Right lobe of liver (tissue), 6 donors: ENCODE measurements at regions not wholly inside any gene's neighbourhood (a gene's known extent, or its start where the extent isn't known, plus 50 kb on each side); places are given as distances from the start of the nearest gene placed in this dataset.

ENCODE experiments used
- ATAC-seq, 4 donors: fragments of 200-7000 bp; cut with Tn5 transposase; one replicate each; pipeline ENCODE4 v1.9.1; 2020; ENCODE audit warnings: mild to moderate bottlenecking in 4 of 4, moderate library complexity in 4 of 4
- DNase-seq, 3 donors: peaks; one replicate each; pipeline ENCODE4 v3.0.0-alpha.2; 2020
- H3K27ac ChIP-seq, 3 donors: fragments of 200-600 bp; one replicate each; pipeline ENCODE4 v1.8.0; 2022
- H3K27me3 ChIP-seq, 2 donors: fragments of 200-600 bp; one replicate each; pipeline ENCODE4 v1.8.0; 2022
- H3K36me3 ChIP-seq, 4 donors: fragments of 200-600 bp; sonication (generic) in 1 of 4; one replicate each; pipeline versions ENCODE4 v1.5.1 to v1.8.0; 2017 to 2022; ENCODE audit warnings: control low read depth in 1 of 4
- H3K4me1 ChIP-seq, 4 donors: fragments of 200-600 bp; sonication (generic) in 1 of 4; one replicate each; pipeline versions ENCODE4 v1.5.1 to v1.8.0; 2017 to 2022; ENCODE audit warnings: control low read depth in 1 of 4
- H3K4me3 ChIP-seq, 3 donors: fragments of 200-600 bp; one replicate each; pipeline ENCODE4 v1.8.0; 2022
- H3K9me3 ChIP-seq, 4 donors: fragments of 200-600 bp; sonication (generic) in 1 of 4; one replicate each; pipeline versions ENCODE4 v1.5.1 to v1.8.0; 2017 to 2022; ENCODE audit warnings: control low read depth in 1 of 4
- CTCF ChIP-seq, 4 donors: fragments of 200-600 bp in 3 of 4; fragments of 450-650 bp in 1 of 4; IDR thresholded peaks; one replicate each; pipeline versions ENCODE4 v1.5.1 to v1.8.0; 2016 to 2022; ENCODE audit warnings: antibody characterized with exemption in 4 of 4, mild to moderate bottlenecking in 2 of 4
- POLR2A ChIP-seq: fragments of 450-650 bp; IDR thresholded peaks from one replicate; pipeline ENCODE4 v1.6.1; 2017; ENCODE audit warnings: antibody characterized with exemption, mild to moderate bottlenecking
- WGBS: methylation state at CpG from one replicate; pipeline ENCODE4 v1.1.6; 2018; ENCODE audit warnings: low coverage, low lambda C conversion rate; ENCODE audit not compliant: insufficient coverage; ENCODE audit errors: missing lambda C conversion rate; 5-methylcytosine and 5-hydroxymethylcytosine counted together
- intact Hi-C, 2 donors: fragments of 100-400 bp; cut with DNase I; formaldehyde crosslinking; loops; one replicate each; pipeline versions ENCODE4 v1.11.2 to v1.14.1; 2022
- donor health status: DM: no; HTN: yes; CAD: no.
- donor health status: DM: no; HTN: no; CAD: no.
- donor health status: DM: no; HTN: no; CAD: no.
- donor health status: DM: no; HTN: yes; CAD: no.
- donor health status: DM: no; HTN: yes; CAD: no.

GRCh38 chr1:17886838-17887441 lies 131.8 kb downstream of the ACTL8 start:
- WGBS, result 32% methylated on average over 4 of the region's 6 CpGs
- H3K27me3 ChIP-seq, result no peaks in the 10 kb centered on the region
- no peaks in the 10 kb centered on the region for H3K36me3 ChIP-seq
- intact Hi-C loops, result no loop called here
- H3K4me3 ChIP-seq, result no peak overlapping the region
- H3K4me1 ChIP-seq, result no peaks in the 10 kb centered on the region
- no peak for DNase-seq
- no peaks in the 10 kb centered on the region for H3K9me3 ChIP-seq
- no peak overlapping the region for H3K27ac ChIP-seq
- TF ChIP-seq POLR2A (no peak), CTCF (IDR thresholded peaks at IDR 0.05) (no peak)
- ATAC-seq, result no peak

- TF ChIP-seq POLR2A (no peak), CTCF (IDR thresholded peaks at IDR 0.05) (no peak)
- H3K4me3 ChIP-seq, result no peak overlapping the region
- no peaks in the 10 kb centered on the region for H3K36me3 ChIP-seq
- no peaks in the 10 kb centered on the region for H3K27me3 ChIP-seq
- no peaks in the 10 kb centered on the region for H3K4me1 ChIP-seq
- 44% methylated on average over 4 of the region's 17 CpGs for WGBS
- no peak overlapping the region for H3K27ac ChIP-seq
- ATAC-seq (no peak), DNase-seq (no peak)
- no peaks in the 10 kb centered on the region for H3K9me3 ChIP-seq
- intact Hi-C loops, result no loop called here
Observed at GRCh38 chr1:17887661-17888371, 132.7 kb downstream of the ACTL8 start.

GRCh38 chr1:17890056-17890814 lies 135.1 kb downstream of the ACTL8 start:
- intact Hi-C loops, result no loop called here
- H3K4me1 ChIP-seq, result no peaks in the 10 kb centered on the region
- H3K36me3 ChIP-seq, result no peaks in the 10 kb centered on the region
- whole genome bisulfite sequencing, result 31% methylated on average over 17 of the region's 23 CpGs
- TF ChIP-seq CTCF (IDR thresholded peaks at IDR 0.05), result no peak
- no peak overlapping the region for H3K4me3 ChIP-seq
- H3K27me3 ChIP-seq, result no peaks in the 10 kb centered on the region
- ATAC-seq (no peak), DNase-seq (no peak)
- H3K27ac ChIP-seq, result no peak overlapping the region
- no peaks in the 10 kb centered on the region for H3K9me3 ChIP-seq

- WGBS, result 46% methylated on average over 5 of the region's 8 CpGs
- Histone ChIP-seq H3K4me3 (no peak overlapping the region), H3K36me3 (no peaks in the 10 kb centered on the region), H3K27me3 (no peaks in the 10 kb centered on the region), H3K27ac (no peak overlapping the region), H3K4me1 (no peaks in the 10 kb centered on the region), H3K9me3 (no peaks in the 10 kb centered on the region)
- ATAC-seq, result no peak
- intact Hi-C loops, result no loop called here
- DNase-seq, result no peak
- no peak for TF ChIP-seq CTCF (IDR thresholded peaks at IDR 0.05)
- no peak for TF ChIP-seq POLR2A
Observed at GRCh38 chr1:17890815-17891191, 135.7 kb downstream of the ACTL8 start.
